ENCODE measurements at regions not wholly inside any gene's neighbourhood (a gene's known extent, or its start where the extent isn't known, plus 50 kb on each side); places are given as distances from the start of the nearest gene placed in this dataset.

DNA sequence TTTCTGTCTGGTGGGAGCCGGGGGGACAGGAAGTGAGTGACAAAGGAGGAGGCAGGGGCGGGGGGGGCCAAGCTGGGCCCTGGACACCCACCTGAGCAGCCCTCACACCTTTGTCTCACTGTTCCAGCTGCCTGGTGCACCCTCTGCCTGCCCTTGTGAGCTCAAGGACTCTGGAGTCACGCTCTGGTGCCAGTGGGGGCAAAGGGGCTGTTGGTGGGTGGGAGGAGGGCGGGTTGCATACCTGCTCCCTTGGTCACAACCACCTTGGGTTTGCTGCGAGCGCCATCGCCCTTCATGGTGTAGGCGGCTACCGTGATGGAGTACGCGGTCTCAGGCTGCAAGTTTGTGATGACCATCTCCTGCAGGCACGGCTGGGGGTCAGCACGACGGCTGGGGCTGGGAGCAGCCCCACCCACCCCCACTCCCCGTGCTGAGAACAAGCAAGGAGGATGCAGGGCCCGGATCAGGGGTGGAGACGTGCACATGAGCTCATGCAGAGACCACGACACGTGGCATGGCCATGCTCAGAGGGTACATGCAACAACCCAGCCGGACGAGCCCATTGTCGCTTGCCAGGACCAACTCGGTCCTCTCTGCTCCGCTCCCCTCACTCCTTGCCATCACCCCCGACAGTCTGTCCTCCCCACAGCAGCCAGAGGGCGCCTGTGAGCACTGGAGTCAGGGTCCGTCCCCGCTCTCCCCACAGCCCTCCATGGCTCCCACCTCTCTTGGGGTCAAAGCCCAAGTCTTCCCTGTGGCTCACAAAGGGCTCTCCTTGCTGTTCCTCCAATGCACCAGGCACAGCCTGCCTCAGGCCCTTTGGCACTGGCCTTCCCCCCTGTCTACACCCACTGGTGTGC is 114.9 kb downstream of the PTPRS start:
- no peaks in the 10 kb centered on the region for H3K36me3 ChIP-seq (ENCODE audit: control insufficient read depth, insufficient read depth, low read length)
- no peaks in the 10 kb centered on the region; the same call in 1 of the 2 replicates for H3K27me3 ChIP-seq (replicated peaks; ENCODE audit: control insufficient read depth, insufficient read depth, low read length)
- no peak for DNase-seq (ENCODE audit: extremely low read depth, insufficient read length)
- TF ChIP-seq, protein P1, sequence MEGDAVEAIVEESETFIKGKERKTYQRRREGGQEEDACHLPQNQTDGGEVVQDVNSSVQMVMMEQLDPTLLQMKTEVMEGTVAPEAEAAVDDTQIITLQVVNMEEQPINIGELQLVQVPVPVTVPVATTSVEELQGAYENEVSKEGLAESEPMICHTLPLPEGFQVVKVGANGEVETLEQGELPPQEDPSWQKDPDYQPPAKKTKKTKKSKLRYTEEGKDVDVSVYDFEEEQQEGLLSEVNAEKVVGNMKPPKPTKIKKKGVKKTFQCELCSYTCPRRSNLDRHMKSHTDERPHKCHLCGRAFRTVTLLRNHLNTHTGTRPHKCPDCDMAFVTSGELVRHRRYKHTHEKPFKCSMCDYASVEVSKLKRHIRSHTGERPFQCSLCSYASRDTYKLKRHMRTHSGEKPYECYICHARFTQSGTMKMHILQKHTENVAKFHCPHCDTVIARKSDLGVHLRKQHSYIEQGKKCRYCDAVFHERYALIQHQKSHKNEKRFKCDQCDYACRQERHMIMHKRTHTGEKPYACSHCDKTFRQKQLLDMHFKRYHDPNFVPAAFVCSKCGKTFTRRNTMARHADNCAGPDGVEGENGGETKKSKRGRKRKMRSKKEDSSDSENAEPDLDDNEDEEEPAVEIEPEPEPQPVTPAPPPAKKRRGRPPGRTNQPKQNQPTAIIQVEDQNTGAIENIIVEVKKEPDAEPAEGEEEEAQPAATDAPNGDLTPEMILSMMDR (IDR thresholded peaks at IDR 0.05; ENCODE audit: insufficient read depth, low read length, poor library complexity, severe bottlenecking): peak; percentile 60
- H3K4me3 ChIP-seq (replicated peaks; ENCODE audit: low read depth, low read length): no peak overlapping the region

DNA sequence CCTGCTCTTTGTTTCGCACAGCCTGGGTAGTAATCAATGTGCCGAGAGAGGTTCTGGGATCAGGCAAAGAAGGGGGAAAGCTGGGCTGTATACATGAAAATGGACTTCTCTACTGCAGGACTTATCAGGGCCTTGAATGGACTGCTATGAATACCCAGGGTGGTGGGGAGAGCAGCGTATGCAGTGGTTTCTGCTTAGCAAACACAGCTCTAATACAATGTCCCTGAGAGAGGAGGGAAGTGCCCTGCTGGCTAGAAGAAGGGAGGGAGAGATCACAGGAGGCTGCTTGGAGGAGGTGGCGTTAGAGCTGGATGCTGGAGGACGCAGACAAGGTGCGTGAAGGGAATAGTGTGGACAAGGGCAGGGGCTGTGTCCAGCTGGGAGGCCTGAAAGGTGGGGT is 116.1 kb downstream of the PTPRS start:
- H3K36me3 ChIP-seq (ENCODE audit: control insufficient read depth, insufficient read depth, low read length): no peaks in the 10 kb centered on the region

DNA sequence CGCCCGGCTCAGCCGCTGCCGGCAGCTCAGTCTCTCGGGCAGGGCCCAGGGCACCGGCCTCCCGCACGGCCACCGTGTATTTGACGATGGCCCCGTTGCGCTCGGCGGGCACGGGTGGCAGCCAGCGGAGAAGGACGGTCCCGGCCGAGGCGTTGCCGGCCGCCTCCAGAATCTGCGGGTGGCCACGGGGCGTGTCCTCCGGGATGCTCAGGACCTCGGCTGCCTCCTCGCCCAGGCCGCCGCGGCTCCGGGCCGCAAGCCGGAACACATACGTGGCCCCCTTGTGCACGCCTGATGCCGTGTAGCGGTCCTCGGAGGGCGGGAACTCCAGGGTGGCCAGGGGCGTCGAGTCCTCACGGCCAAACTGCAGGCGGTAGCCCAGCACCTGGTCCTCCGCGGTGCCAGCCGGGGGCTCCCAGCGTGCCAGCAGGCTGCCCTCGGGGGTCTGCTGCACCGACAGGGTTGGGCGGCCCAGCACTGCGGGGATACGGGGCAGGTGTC is 117.7 kb downstream of the PTPRS start:
- no peaks in the 10 kb centered on the region for H3K36me3 ChIP-seq (ENCODE audit: control insufficient read depth, insufficient read depth, low read length)
- no peak overlapping the region for H3K4me3 ChIP-seq (replicated peaks; ENCODE audit: low read depth, low read length)
- no peak for DNase-seq (ENCODE audit: extremely low read depth, insufficient read length)
- H3K27me3 ChIP-seq (replicated peaks; ENCODE audit: control insufficient read depth, insufficient read depth, low read length): no peaks in the 10 kb centered on the region; the same call in 1 of the 2 replicates
- TF ChIP-seq, protein P1 (IDR thresholded peaks at IDR 0.05; ENCODE audit: insufficient read depth, low read length, poor library complexity, severe bottlenecking): no peak

More for the DNA sequence above, 116.1 kb downstream of the PTPRS start:
- Histone ChIP-seq H3K4me3 (replicated peaks; ENCODE audit: low read depth, low read length) (no peak overlapping the region), H3K27me3 (replicated peaks; ENCODE audit: control insufficient read depth, insufficient read depth, low read length) (no peaks in the 10 kb centered on the region; the same call in 1 of the 2 replicates)
- no peak for DNase-seq (ENCODE audit: extremely low read depth, insufficient read length)
- TF ChIP-seq, protein P1 (IDR thresholded peaks at IDR 0.05; ENCODE audit: insufficient read depth, low read length, poor library complexity, severe bottlenecking): no peak

DNA sequence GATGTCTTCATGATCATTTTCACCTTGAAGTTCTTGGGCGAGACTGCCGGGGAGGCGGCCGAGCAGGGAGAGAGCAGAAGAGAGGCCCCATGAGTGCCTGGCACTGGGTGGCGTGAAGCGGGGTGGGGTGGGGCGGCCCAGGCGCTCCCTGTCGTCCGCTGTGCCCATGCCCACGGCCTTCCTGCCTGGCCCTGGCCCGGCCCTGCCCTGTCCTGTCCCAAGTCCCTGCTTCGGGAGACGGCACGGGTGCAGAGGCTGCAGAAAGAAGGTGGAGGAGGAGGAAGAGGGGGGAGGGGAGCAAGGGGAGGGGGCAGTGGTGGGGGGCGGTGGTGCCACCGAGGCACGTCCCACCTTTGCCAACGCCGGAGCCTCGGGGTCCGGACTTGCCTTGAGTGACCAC is 118.4 kb downstream of the PTPRS start:
- TF ChIP-seq, protein P1 (IDR thresholded peaks at IDR 0.05; ENCODE audit: insufficient read depth, low read length, poor library complexity, severe bottlenecking): no peak
- Histone ChIP-seq H3K36me3 (ENCODE audit: control insufficient read depth, insufficient read depth, low read length) (no peaks in the 10 kb centered on the region), H3K4me3 (replicated peaks; ENCODE audit: low read depth, low read length) (no peak overlapping the region), H3K27me3 (replicated peaks; ENCODE audit: control insufficient read depth, insufficient read depth, low read length) (no peaks in the 10 kb centered on the region)
- no peak for DNase-seq (ENCODE audit: extremely low read depth, insufficient read length)

DNA sequence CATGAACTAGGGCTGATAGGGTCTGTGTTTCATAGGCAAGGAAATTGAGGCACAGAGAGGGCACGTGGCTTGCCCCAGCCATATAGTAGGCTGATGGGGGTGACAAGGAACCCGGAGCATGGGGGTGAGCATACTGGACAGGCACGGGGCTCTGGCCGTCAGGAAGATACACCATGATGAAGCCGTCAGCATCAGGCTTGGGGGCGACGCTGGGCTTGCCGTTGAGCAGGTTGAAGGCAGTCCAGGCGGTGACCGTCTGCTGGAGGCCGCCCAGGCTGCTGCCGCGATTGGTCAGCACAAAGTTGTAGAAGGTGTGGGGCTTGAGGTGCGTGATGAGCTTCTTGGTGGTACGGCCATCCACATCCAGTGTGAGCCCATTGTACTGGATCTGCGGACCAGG is 119.7 kb downstream of the PTPRS start:
- no peak overlapping the region for H3K4me3 ChIP-seq (replicated peaks; ENCODE audit: low read depth, low read length)
- no peaks in the 10 kb centered on the region for H3K27me3 ChIP-seq (replicated peaks; ENCODE audit: control insufficient read depth, insufficient read depth, low read length)
- TF ChIP-seq, protein P1 (IDR thresholded peaks at IDR 0.05; ENCODE audit: insufficient read depth, low read length, poor library complexity, severe bottlenecking): no peak
- H3K36me3 ChIP-seq (ENCODE audit: control insufficient read depth, insufficient read depth, low read length): no peaks in the 10 kb centered on the region
- no peak for DNase-seq (ENCODE audit: extremely low read depth, insufficient read length)

All from GM06990 (cell line).